Neural cell (in vitro differentiated cells): ENCODE measurements at regions not wholly inside any gene's neighbourhood (a gene's known extent, or its start where the extent isn't known, plus 50 kb on each side); places are given as distances from the start of the nearest gene placed in this dataset.
"Not testable (repeated sequence)": the region's sequence is repeated elsewhere in the genome, so short reads cannot be mapped to it uniquely, and the experiment has no call there.

Experiments used
- H2AFZ ChIP-seq: fragments of 200-600, 300-800 bp; sonication (generic), shearing (Covaris generic); 2 replicates; pipeline ENCODE4 v1.6.0; 2014; ENCODE audit warnings: low read depth, mild to moderate bottlenecking, antibody characterized with exemption, low read length, moderate library complexity
- H3F3A ChIP-seq: fragments of 200-600 bp; shearing (Covaris generic); 2 replicates; pipeline ENCODE4 v1.6.1; 2016; ENCODE audit warnings: mild to moderate bottlenecking, moderate library complexity, mixed read lengths, antibody characterized with exemption, low read length; ENCODE audit not compliant: insufficient read depth, poor library complexity, severe bottlenecking
- H3K27ac ChIP-seq: fragments of 200-600, 300-800 bp; sonication (generic), shearing (Covaris generic); 2 replicates; pipeline ENCODE4 v1.5.1; 2014; ENCODE audit warnings: mild to moderate bottlenecking, low read length, moderate library complexity
- H3K27me3 ChIP-seq: fragments of 300-800, 200-600 bp; sonication (generic), shearing (Covaris generic); 2 replicates; pipeline ENCODE4 v1.6.0; 2014; ENCODE audit warnings: mild to moderate bottlenecking, low read depth, low read length, moderate library complexity; ENCODE audit not compliant: insufficient read depth
- H3K36me3 ChIP-seq: fragments of 300-800, 200-600 bp; sonication (generic), shearing (Covaris generic); 2 replicates; pipeline ENCODE4 v1.5.1; 2014; ENCODE audit warnings: mild to moderate bottlenecking, antibody characterized with exemption, low read length, moderate library complexity; ENCODE audit not compliant: insufficient read depth
- H3K4me2 ChIP-seq: fragments of 300-800, 200-600 bp; sonication (generic), shearing (Covaris generic); 2 replicates; pipeline ENCODE4 v1.6.0; 2014; ENCODE audit warnings: mild to moderate bottlenecking, low read length
- H3K4me3 ChIP-seq: fragments of 300-800, 200-600 bp; sonication (generic), shearing (Covaris generic); 2 replicates; pipeline ENCODE4 v1.5.1; 2014; ENCODE audit warnings: mild to moderate bottlenecking, low read length, moderate library complexity
- H3K79me2 ChIP-seq: fragments of 200-600 bp; shearing (Covaris generic); replicated peaks from 2 replicates; pipeline ENCODE4 v1.6.0; 2014; ENCODE audit warnings: mild to moderate bottlenecking, low read length, moderate library complexity; ENCODE audit not compliant: insufficient read depth
- H3K9ac ChIP-seq: fragments of 300-800, 200-600 bp; sonication (generic), shearing (Covaris generic); 2 replicates; pipeline ENCODE4 v1.6.1; 2016; ENCODE audit warnings: mild to moderate bottlenecking, low read length, mixed read lengths
- H3K9me2 ChIP-seq: fragments of 200-600 bp; shearing (Covaris generic); 2 replicates; pipeline ENCODE4 v1.6.1; 2016; ENCODE audit warnings: mild to moderate bottlenecking, low read length, mixed read lengths; ENCODE audit not compliant: insufficient read depth
- H3K9me3 ChIP-seq: fragments of 200-600, 300-800 bp; sonication (generic), shearing (Covaris generic); 2 replicates; pipeline ENCODE4 v1.6.1; 2016; ENCODE audit warnings: mild to moderate bottlenecking, mixed run types, low read length, moderate library complexity, mixed read lengths
- H4K20me1 ChIP-seq: fragments of 200-600 bp; shearing (Covaris generic); 2 replicates; pipeline ENCODE4 v1.6.1; 2016; ENCODE audit warnings: mild to moderate bottlenecking, mixed run types; ENCODE audit not compliant: insufficient read depth
- EP300 ChIP-seq: fragments of 450-650 bp; conservative IDR thresholded peaks from 2 replicates; pipeline ENCODE4 v1.6.1; 2014; ENCODE audit warnings: antibody characterized with exemption, mild to moderate bottlenecking, moderate library complexity; ENCODE audit not compliant: poor library complexity, severe bottlenecking
- EZH2 ChIP-seq: fragments of 200-600, 300-800 bp; shearing (Covaris generic), sonication (generic); IDR thresholded peaks from 2 replicates; pipeline ENCODE4 v1.6.1; 2014; ENCODE audit warnings: antibody characterized with exemption, low read length, borderline replicate concordance, mild to moderate bottlenecking; ENCODE audit not compliant: insufficient read depth, poor library complexity, severe bottlenecking
- MXI1 ChIP-seq: fragments of 450-650 bp; conservative IDR thresholded peaks from 2 replicates; pipeline ENCODE4 v1.6.1; 2014; ENCODE audit warnings: antibody characterized with exemption, mild to moderate bottlenecking; ENCODE audit not compliant: poor library complexity, severe bottlenecking
- POLR2AphosphoS5 ChIP-seq: IDR thresholded peaks from 2 replicates; pipeline ENCODE4 v1.6.1; 2012
- SMC3 ChIP-seq: fragments of 450-650 bp; conservative IDR thresholded peaks from 2 replicates; pipeline ENCODE4 v1.6.1; 2014; ENCODE audit warnings: antibody characterized with exemption, mild to moderate bottlenecking, moderate library complexity; ENCODE audit not compliant: poor library complexity
- TAF1 ChIP-seq: IDR thresholded peaks from 2 replicates; pipeline ENCODE4 v1.6.1; 2012; ENCODE audit warnings: low read depth
- TF ChIP-seq, protein P1 (sequence below): fragments of 450-650 bp; IDR thresholded peaks from 2 replicates; pipeline ENCODE4 v1.5.1; 2014; ENCODE audit warnings: antibody characterized with exemption, mild to moderate bottlenecking, moderate library complexity; ENCODE audit not compliant: poor library complexity, severe bottlenecking

DNA sequence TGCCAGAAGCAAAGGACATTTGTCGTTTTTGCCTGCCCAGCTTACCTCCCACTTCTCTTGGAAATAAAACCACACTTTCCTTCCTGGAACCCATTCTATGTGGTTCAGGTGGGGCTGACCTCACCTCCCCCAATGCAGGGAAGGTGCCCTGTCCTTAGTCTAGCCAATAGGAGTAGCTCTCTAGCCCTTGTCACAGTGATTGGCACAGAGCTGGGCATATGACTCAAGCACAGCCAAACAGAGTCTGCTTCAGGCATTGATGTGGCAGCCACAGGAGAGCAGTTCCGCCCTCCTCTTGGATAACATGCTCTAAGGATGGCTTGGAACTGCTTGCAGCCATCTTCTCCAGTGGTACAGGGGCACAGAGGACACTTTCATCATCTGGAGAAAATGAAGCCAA is 134.0 kb downstream of the LRIG2 start:
- Histone ChIP-seq H3K27me3 (no peaks in the 10 kb centered on the region), H2AFZ (no peak overlapping the region), H3K9me2 (no peaks in the 10 kb centered on the region), H3K79me2 (no peaks in the 10 kb centered on the region), H4K20me1 (no peaks in the 10 kb centered on the region), H3F3A (no peaks in the 10 kb centered on the region), H3K4me3 (no peak overlapping the region), H3K36me3 (no peaks in the 10 kb centered on the region), H3K27ac (no peak overlapping the region), H3K9me3 (peaks cover 2% of the 10 kb centered on the region), H3K4me2 (no peak overlapping the region), H3K9ac (no peak overlapping the region)
- TF ChIP-seq TAF1: no peak
- TF ChIP-seq, protein P1, sequence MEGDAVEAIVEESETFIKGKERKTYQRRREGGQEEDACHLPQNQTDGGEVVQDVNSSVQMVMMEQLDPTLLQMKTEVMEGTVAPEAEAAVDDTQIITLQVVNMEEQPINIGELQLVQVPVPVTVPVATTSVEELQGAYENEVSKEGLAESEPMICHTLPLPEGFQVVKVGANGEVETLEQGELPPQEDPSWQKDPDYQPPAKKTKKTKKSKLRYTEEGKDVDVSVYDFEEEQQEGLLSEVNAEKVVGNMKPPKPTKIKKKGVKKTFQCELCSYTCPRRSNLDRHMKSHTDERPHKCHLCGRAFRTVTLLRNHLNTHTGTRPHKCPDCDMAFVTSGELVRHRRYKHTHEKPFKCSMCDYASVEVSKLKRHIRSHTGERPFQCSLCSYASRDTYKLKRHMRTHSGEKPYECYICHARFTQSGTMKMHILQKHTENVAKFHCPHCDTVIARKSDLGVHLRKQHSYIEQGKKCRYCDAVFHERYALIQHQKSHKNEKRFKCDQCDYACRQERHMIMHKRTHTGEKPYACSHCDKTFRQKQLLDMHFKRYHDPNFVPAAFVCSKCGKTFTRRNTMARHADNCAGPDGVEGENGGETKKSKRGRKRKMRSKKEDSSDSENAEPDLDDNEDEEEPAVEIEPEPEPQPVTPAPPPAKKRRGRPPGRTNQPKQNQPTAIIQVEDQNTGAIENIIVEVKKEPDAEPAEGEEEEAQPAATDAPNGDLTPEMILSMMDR: no peak
- TF ChIP-seq POLR2AphosphoS5: no peak

DNA sequence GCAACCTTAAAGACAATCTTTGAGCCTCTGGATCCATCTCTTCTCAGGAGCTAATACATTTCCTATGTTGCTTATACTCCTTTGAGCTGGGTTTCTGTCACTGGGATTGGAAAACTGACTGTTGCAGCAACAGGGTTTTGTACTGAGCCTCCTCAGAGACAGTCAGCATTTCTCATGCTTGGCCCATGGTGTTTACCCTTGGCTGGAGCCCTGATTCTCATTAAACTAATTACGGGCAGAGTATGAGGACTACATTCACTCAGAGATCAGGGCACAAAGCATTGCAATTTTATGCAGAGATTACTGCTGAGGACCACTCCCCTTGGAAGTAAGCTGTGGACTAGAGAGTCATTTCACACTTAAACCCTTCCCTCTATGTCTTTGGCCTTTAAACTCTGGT is 134.5 kb downstream of the LRIG2 start:
- H3K27ac ChIP-seq: no peak overlapping the region
- H4K20me1 ChIP-seq: no peaks in the 10 kb centered on the region
- H2AFZ ChIP-seq: no peak overlapping the region
- H3K9ac ChIP-seq: no peak overlapping the region
- no peaks in the 10 kb centered on the region for H3K36me3 ChIP-seq
- no peak for TF ChIP-seq SMC3
- no peak for TF ChIP-seq MXI1
- TF ChIP-seq EZH2: no peak
- no peaks in the 10 kb centered on the region for H3F3A ChIP-seq
- H3K9me2 ChIP-seq: no peaks in the 10 kb centered on the region
- no peak overlapping the region for H3K4me3 ChIP-seq
- no peaks in the 10 kb centered on the region for H3K79me2 ChIP-seq
- no peaks in the 10 kb centered on the region for H3K27me3 ChIP-seq
- peaks cover 2% of the 10 kb centered on the region for H3K9me3 ChIP-seq
- no peak overlapping the region for H3K4me2 ChIP-seq

DNA sequence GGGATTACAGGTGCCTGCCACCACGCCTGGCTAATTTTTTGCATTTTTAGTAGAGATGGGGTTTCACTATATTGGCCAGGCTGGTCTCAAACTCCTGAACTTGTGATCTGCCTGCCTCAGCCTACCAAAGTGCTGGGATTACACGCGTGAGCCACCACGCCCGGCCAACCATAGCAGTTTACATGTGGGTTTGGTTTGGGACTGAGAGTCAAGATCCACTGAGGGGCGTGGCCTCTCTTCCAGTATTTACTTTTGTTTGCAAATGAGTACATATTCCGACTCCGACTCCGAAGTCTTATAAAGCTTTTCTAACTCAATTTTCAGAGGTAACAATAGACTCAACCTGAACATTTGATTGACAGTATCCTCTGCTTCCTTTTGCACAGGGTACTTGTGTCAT is 135.4 kb downstream of the LRIG2 start:
- not testable (repeated sequence) for H3K27me3 ChIP-seq, H4K20me1 ChIP-seq, H2AFZ ChIP-seq, H3K9me2 ChIP-seq, H3F3A ChIP-seq, H3K4me3 ChIP-seq, H3K4me2 ChIP-seq, H3K9ac ChIP-seq, H3K36me3 ChIP-seq, H3K9me3 ChIP-seq, H3K27ac ChIP-seq, H3K79me2 ChIP-seq

DNA sequence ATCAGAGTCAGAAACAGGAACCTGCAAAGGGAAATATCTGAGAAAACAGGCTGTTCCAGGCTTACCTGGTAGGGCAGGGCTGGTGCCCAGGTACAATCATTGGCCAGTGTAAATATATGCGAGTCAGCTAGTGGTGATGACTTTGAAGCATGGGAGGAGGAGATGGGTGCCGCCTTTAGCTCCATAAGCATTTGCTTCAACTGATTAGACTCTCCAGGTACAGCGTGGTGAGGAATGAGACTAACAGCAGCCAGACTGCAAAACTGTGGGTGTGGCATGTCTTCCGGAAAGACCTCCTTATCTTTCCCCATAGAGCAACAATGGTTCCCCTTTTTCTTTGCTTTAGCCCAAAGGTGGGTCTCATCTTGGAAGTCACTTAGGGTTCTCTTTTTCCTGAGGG is 137.2 kb downstream of the LRIG2 start:
- H3K9ac ChIP-seq: no peak overlapping the region
- no peaks in the 10 kb centered on the region for H3K9me2 ChIP-seq
- no peak overlapping the region for H3K4me2 ChIP-seq
- H4K20me1 ChIP-seq: no peaks in the 10 kb centered on the region
- TF ChIP-seq EZH2 (no peak), POLR2AphosphoS5 (no peak), EP300 (no peak)
- H3K4me3 ChIP-seq: no peak overlapping the region
- peaks cover 4% of the 10 kb centered on the region for H3K9me3 ChIP-seq
- no peaks in the 10 kb centered on the region for H3K36me3 ChIP-seq
- H3K27ac ChIP-seq: no peak overlapping the region
- no peak overlapping the region for H2AFZ ChIP-seq
- H3K27me3 ChIP-seq: no peaks in the 10 kb centered on the region
- H3K79me2 ChIP-seq: no peaks in the 10 kb centered on the region
- H3F3A ChIP-seq: no peaks in the 10 kb centered on the region
